Right lung (tissue), 2 donors: ENCODE measurements at regions not wholly inside any gene's neighbourhood (a gene's known extent, or its start where the extent isn't known, plus 50 kb on each side); places are given as distances from the start of the nearest gene placed in this dataset.

ENCODE experiments used
- DNase-seq, 2 donors: peaks; one replicate each; pipeline ENCODE4 v3.0.0-alpha.2; 2013

GRCh38 chr14:29217813-29218450, 451.3 kb downstream of the FOXG1 start:
- no peak for DNase-seq

GRCh38 chr14:29220072-29220471, 453.5 kb downstream of the FOXG1 start:
- no peak for DNase-seq

GRCh38 chr14:29220566-29220965, 454.0 kb downstream of the FOXG1 start:
- DNase-seq: no peak

GRCh38 chr14:29222006-29222405, 455.4 kb downstream of the FOXG1 start:
- DNase-seq: no peak

- peak in 1 of 2 donors; percentile 13 for DNase-seq
Measured at GRCh38 chr14:29222671-29223268, 456.2 kb downstream of the FOXG1 start.

GRCh38 chr14:29223947-29224346, 457.4 kb downstream of the FOXG1 start:
- DNase-seq: no peak

- DNase-seq: no peak
Measured at GRCh38 chr14:29227631-29228030, 461.0 kb downstream of the FOXG1 start.

GRCh38 chr14:29232153-29232552, 465.6 kb downstream of the FOXG1 start:
- no peak for DNase-seq

GRCh38 chr14:29232711-29233110, 466.1 kb downstream of the FOXG1 start:
- DNase-seq: no peak

- DNase-seq: no peak
Measured at GRCh38 chr14:29233188-29233587, 466.6 kb downstream of the FOXG1 start.

- no peak for DNase-seq
Measured at GRCh38 chr14:29235991-29236390, 469.4 kb downstream of the FOXG1 start.

GRCh38 chr14:29236401-29236800, 469.8 kb downstream of the FOXG1 start:
- DNase-seq: no peak

GRCh38 chr14:29236848-29237247, 470.3 kb downstream of the FOXG1 start:
- DNase-seq: no peak

- DNase-seq: no peak
Measured at GRCh38 chr14:29240066-29240465, 473.5 kb downstream of the FOXG1 start.

- no peak for DNase-seq
Measured at GRCh38 chr14:29242755-29243754, 476.5 kb downstream of the FOXG1 start.

- no peak for DNase-seq
Measured at GRCh38 chr14:29255692-29256091, 489.1 kb downstream of the FOXG1 start.

GRCh38 chr14:29262979-29263378, 496.4 kb downstream of the FOXG1 start:
- no peak for DNase-seq

GRCh38 chr14:29264865-29265264, 498.3 kb downstream of the FOXG1 start:
- DNase-seq: no peak

GRCh38 chr14:29265852-29266251, 499.3 kb downstream of the FOXG1 start:
- no peak for DNase-seq

GRCh38 chr14:29271669-29272068, 505.1 kb downstream of the FOXG1 start:
- no peak for DNase-seq

- no peak for DNase-seq
Measured at GRCh38 chr14:29273513-29273912, 506.9 kb downstream of the FOXG1 start.

- DNase-seq: no peak
Measured at GRCh38 chr14:29274890-29275596, 508.5 kb downstream of the FOXG1 start.
